GM12878 (cell line): ENCODE measurements at regions not wholly inside any gene's neighbourhood (a gene's known extent, or its start where the extent isn't known, plus 50 kb on each side); places are given as distances from the start of the nearest gene placed in this dataset.

Experiments used
- ATAC-seq: fragments of 200-7000 bp; cut with Tn5 transposase; 3 replicates; pipeline ENCODE4 v1.9.1; 2020; ENCODE audit warnings: mild to moderate bottlenecking, moderate library complexity
- BruUV-seq: library from RNA; stranded (reverse); fragments of 400-500 nt; replicated peaks from 2 replicates; lab custom pipeline; 2021; lab: Mats Ljungman, UMichigan
- CTCF ChIA-PET: fragments of 300-600 bp; sonication (Branson Sonifier 250); formaldehyde crosslinking; extraction: SDS; loops from one replicate; lab custom pipeline; 2021; ENCODE audit warnings: inconsistent platforms; lab: Yijun Ruan, JAX
- POLR2A ChIA-PET: fragments of 350-600 bp; formaldehyde crosslinking; extraction: SDS; loops from one replicate; lab custom pipeline; 2021; ENCODE audit warnings: inconsistent platforms; lab: Charles Lee
- RAD21 ChIA-PET: fragments of 300-600 bp; sonication (Branson Sonifier 250); formaldehyde crosslinking; loops from one replicate; lab custom pipeline; 2023; ENCODE audit warnings: antibody characterized with exemption; ENCODE audit not compliant: unreplicated experiment; lab: Charles Lee
- SMC1A ChIA-PET: fragments of 300-600 bp; sonication (Branson Sonifier 250); formaldehyde crosslinking; loops from one replicate; lab custom pipeline; 2023; ENCODE audit not compliant: unreplicated experiment, uncharacterized antibody; lab: Charles Lee
- DNase-seq: peaks from one replicate; pipeline ENCODE4 v3.0.0-alpha.2; 2011; ENCODE audit warnings: low read depth, low spot score
- FAIRE-seq: peaks from 3 replicates; lab custom pipeline; 2011; peaks lifted over from hg19 to GRCh38; lab: Jason Lieb, UNC
- H2AFZ ChIP-seq: 2 replicates; pipeline ENCODE4 v1.6.0; 2011; ENCODE audit warnings: low read depth, low read length, control low read depth; ENCODE audit not compliant: control insufficient read depth
- H3K27ac ChIP-seq: 2 replicates; pipeline ENCODE4 v1.5.1; 2011; ENCODE audit warnings: control low read depth; ENCODE audit not compliant: control insufficient read depth, insufficient read depth
- H3K27me3 ChIP-seq, 2 experiments: replicated peaks in 1 of 2; 2 replicates each; pipeline versions ENCODE4 v1.6.0 to v1.6.1; 2011; ENCODE audit warnings: low read length in 1 of 2; ENCODE audit not compliant: control insufficient read depth in 2 of 2, insufficient read depth in 2 of 2
- H3K36me3 ChIP-seq, 2 experiments: 2 replicates each; pipeline ENCODE4 v1.5.1; 2011; ENCODE audit warnings: low read length in 1 of 2; ENCODE audit not compliant: control insufficient read depth in 2 of 2, insufficient read depth in 2 of 2
- H3K4me1 ChIP-seq: 2 replicates; pipeline ENCODE4 v1.6.1; 2011; ENCODE audit warnings: mild to moderate bottlenecking, low read length, moderate library complexity, mixed read lengths; ENCODE audit not compliant: control insufficient read depth, insufficient read depth
- H3K4me2 ChIP-seq: 2 replicates; pipeline ENCODE4 v1.6.0; 2011; ENCODE audit warnings: control low read depth; ENCODE audit not compliant: control insufficient read depth, insufficient read depth
- H3K4me3 ChIP-seq: fragments of 200-600 bp; sonication (generic); 2 replicates; pipeline ENCODE4 v1.5.1; 2016
- H3K79me2 ChIP-seq: 2 replicates; pipeline ENCODE4 v1.6.0; 2011; ENCODE audit warnings: low read length; ENCODE audit not compliant: control insufficient read depth, insufficient read depth
- H3K9ac ChIP-seq: 2 replicates; pipeline ENCODE4 v1.8.0; 2011; ENCODE audit warnings: low read length, control low read depth, mixed read lengths; ENCODE audit not compliant: control insufficient read depth, insufficient read depth
- H3K9me3 ChIP-seq: replicated peaks from 3 replicates; pipeline ENCODE4 v1.5.1; 2011; ENCODE audit warnings: mild to moderate bottlenecking, low read length; ENCODE audit not compliant: control insufficient read depth, insufficient read depth
- H4K20me1 ChIP-seq: 2 replicates; pipeline ENCODE4 v1.6.0; 2011; ENCODE audit not compliant: control insufficient read depth, insufficient read depth
- BHLHE40 ChIP-seq, 2 experiments: fragments of 450-650 bp in 1 of 2; IDR thresholded peaks; 2 replicates each; pipeline ENCODE4 v1.6.1; 2011 to 2017; ENCODE audit warnings: low read depth in 2 of 2, borderline replicate concordance in 1 of 2, improper control_type of control experiment in 1 of 2, low read length in 1 of 2, mild to moderate bottlenecking in 1 of 2
- CEBPB ChIP-seq, 2 experiments: fragments of 150-350 bp in 1 of 2; IDR thresholded peaks; 2 replicates each; pipeline ENCODE4 v1.6.1; 2012 to 2014; ENCODE audit warnings: low read depth in 2 of 2, low read length in 2 of 2, borderline replicate concordance in 1 of 2, inconsistent platforms in 1 of 2
- CTCF ChIP-seq, 3 experiments: IDR thresholded peaks in 2 of 3; conservative IDR thresholded peaks in 1 of 3; 2 replicates each; pipeline ENCODE4 v1.5.1; 2011; ENCODE audit warnings: low read depth in 3 of 3, low read length in 3 of 3, mild to moderate bottlenecking in 3 of 3, control low read depth in 2 of 3, moderate library complexity in 2 of 3, inconsistent platforms in 1 of 3, mixed read lengths in 1 of 3; ENCODE audit not compliant: control insufficient read depth in 2 of 3, insufficient read depth in 1 of 3; ENCODE audit errors: extremely low read depth in 1 of 3
- EED ChIP-seq: sonication (generic); IDR thresholded peaks from 2 replicates; pipeline ENCODE4 v1.6.1; 2016; ENCODE audit warnings: antibody characterized with exemption, low read depth
- IRF5 ChIP-seq: fragments of 450-650 bp; IDR thresholded peaks from 2 replicates; pipeline ENCODE4 v1.6.1; 2017; ENCODE audit warnings: borderline replicate concordance
- JUND ChIP-seq: IDR thresholded peaks from 2 replicates; pipeline ENCODE4 v1.6.1; 2012; ENCODE audit warnings: low read depth, mild to moderate bottlenecking, low read length, improper control_type of control experiment, moderate library complexity
- MEF2A ChIP-seq: IDR thresholded peaks from 2 replicates; pipeline ENCODE4 v1.6.1; 2011; ENCODE audit warnings: low read depth, mild to moderate bottlenecking, low read length, moderate library complexity; ENCODE audit not compliant: insufficient read depth
- NR2C2 ChIP-seq: IDR thresholded peaks from 2 replicates; pipeline ENCODE4 v1.6.1; 2011; ENCODE audit warnings: borderline replicate concordance, low read depth; ENCODE audit not compliant: control insufficient read depth, insufficient read length
- PKNOX1 ChIP-seq: fragments of 450-650 bp; IDR thresholded peaks from 2 replicates; pipeline ENCODE4 v1.6.1; 2016; ENCODE audit warnings: mild to moderate bottlenecking
- POLR2A ChIP-seq: IDR thresholded peaks from 2 replicates; pipeline ENCODE4 v1.6.1; 2011; ENCODE audit warnings: low read depth, mild to moderate bottlenecking, low read length
- RUNX3 ChIP-seq: IDR thresholded peaks from 2 replicates; pipeline ENCODE4 v1.6.1; 2012; ENCODE audit warnings: low read length, inconsistent platforms
- SIX5 ChIP-seq: IDR thresholded peaks from 2 replicates; pipeline ENCODE4 v1.6.1; 2011; ENCODE audit warnings: mild to moderate bottlenecking, low read depth, low read length, moderate library complexity; ENCODE audit not compliant: severe bottlenecking
- STAT3 ChIP-seq: IDR thresholded peaks from 2 replicates; pipeline ENCODE4 v1.6.1; 2011; ENCODE audit warnings: low read depth, low read length, improper control_type of control experiment
- TCF12 ChIP-seq: IDR thresholded peaks from 2 replicates; pipeline ENCODE4 v1.6.1; 2011; ENCODE audit warnings: low read depth, mild to moderate bottlenecking, low read length
- WRNIP1 ChIP-seq: IDR thresholded peaks from 2 replicates; pipeline ENCODE4 v1.6.1; 2011; ENCODE audit warnings: low read depth, low read length, improper control_type of control experiment, borderline replicate concordance
- ZNF687 ChIP-seq: fragments of 450-650 bp; IDR thresholded peaks from 2 replicates; pipeline ENCODE4 v1.6.1; 2017; ENCODE audit warnings: mild to moderate bottlenecking, moderate library complexity
- WGBS: methylation state at CpG from one replicate; pipeline ENCODE4 v1.1.6; 2016; ENCODE audit warnings: low lambda C conversion rate; ENCODE audit not compliant: insufficient replicate concordance, insufficient coverage; ENCODE audit errors: missing lambda C conversion rate; 5-methylcytosine and 5-hydroxymethylcytosine counted together
- in situ Hi-C: fragments of 300-500 bp; cut with MboI; formaldehyde crosslinking; loops from 9 replicates; pipeline ENCODE4 v1.14.3; 2018; ENCODE audit warnings: mixed read lengths
- intact Hi-C: fragments of 100-400 bp; cut with micrococcal nuclease; formaldehyde crosslinking; loops from one replicate; pipeline ENCODE4 v1.14.2; 2022; ENCODE audit not compliant: unreplicated experiment

GRCh38 chr2:129803032-129803431 lies 176.4 kb upstream of the RAB6C start:
- Histone ChIP-seq H4K20me1 (no peaks in the 10 kb centered on the region), H3K79me2 (no peaks in the 10 kb centered on the region), H2AFZ (no peak overlapping the region), H3K27me3 (no peaks in the 10 kb centered on the region), H3K4me3 (no peak overlapping the region), H3K9ac (no peak overlapping the region), H3K4me2 (no peak overlapping the region), H3K4me1 (no peaks in the 10 kb centered on the region), H3K9me3 (no peaks in the 10 kb centered on the region), H3K36me3 (no peaks in the 10 kb centered on the region), H3K27ac (no peak overlapping the region)
- ChIA-PET RAD21 (no interaction called here), CTCF (no interaction called here), POLR2A (no interaction called here), SMC1A (no interaction called here)
- intact Hi-C loops (no loop called here), in situ Hi-C loops (no loop called here)
- no peak for DNase-seq
- no peak for ATAC-seq
- no peak for FAIRE-seq
- BruUV-seq, result no TSS peak
- TF ChIP-seq STAT3 (no peak), JUND (no peak), BHLHE40 (IDR thresholded peaks at IDR 0.05; ENCODE audit: borderline replicate concordance in 1 of 2, low read depth in 2 of 2, low read length in 1 of 2) (no peak), NR2C2 (no peak), IRF5 (no peak), PKNOX1 (no peak), CEBPB (IDR thresholded peaks at IDR 0.05; ENCODE audit: borderline replicate concordance in 1 of 2, low read depth in 2 of 2, low read length in 2 of 2) (no peak), ZNF687 (no peak), TCF12 (no peak), WRNIP1 (no peak), MEF2A (no peak), SIX5 (no peak), EED (no peak), RUNX3 (no peak), POLR2A (no peak), CTCF (IDR thresholded peaks at IDR 0.05 in 2 of 3, conservative IDR thresholded peaks at IDR 0.05 in 1 of 3; ENCODE audit: control insufficient read depth in 2 of 3, extremely low read depth in 1 of 3, insufficient read depth in 1 of 3, low read depth in 3 of 3, low read length in 3 of 3) (no peak)
- 59% methylated on average over 1 of the region's 1 CpG for WGBS
